ENCODE measurements at regions not wholly inside any gene's neighbourhood (a gene's known extent, or its start where the extent isn't known, plus 50 kb on each side); places are given as distances from the start of the nearest gene placed in this dataset.
A peak's percentile ranks its signal among the peaks of the same experiment; 100 is the strongest.

DNA sequence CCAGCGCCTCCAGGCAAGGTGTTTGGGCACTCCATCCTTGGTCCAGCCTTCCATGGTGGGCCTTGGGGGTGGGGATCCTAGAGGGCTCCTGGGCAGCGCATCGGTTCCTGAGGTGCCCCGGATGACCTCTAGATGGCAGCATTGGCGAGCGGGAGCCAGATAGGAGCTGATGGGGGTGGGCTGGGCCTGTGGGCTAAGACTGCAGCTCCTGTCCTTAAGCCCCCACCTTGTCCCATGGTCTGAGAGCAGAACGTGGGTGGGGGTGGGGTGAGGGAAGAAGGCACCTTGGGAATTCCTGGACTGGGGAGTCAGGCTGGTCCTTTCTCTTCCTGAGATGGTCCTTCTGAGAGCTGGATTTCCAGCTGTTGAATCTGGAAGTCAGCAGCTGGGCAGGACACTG lies 93.4 kb upstream of the CSF3R start:
- WGBS, 2 donors, result 0 to 1% methylated on average over 5 to 7 of the region's 7 CpGs
- no peaks in the 10 kb centered on the region for H3K36me3 ChIP-seq
- H3K27me3 ChIP-seq, result no peaks in the 10 kb centered on the region
- intact Hi-C loops (cut with DNase I), result no loop called here
- no peak for TF ChIP-seq POLR2A (IDR thresholded peaks at IDR 0.05)
- TF ChIP-seq, protein P1, sequence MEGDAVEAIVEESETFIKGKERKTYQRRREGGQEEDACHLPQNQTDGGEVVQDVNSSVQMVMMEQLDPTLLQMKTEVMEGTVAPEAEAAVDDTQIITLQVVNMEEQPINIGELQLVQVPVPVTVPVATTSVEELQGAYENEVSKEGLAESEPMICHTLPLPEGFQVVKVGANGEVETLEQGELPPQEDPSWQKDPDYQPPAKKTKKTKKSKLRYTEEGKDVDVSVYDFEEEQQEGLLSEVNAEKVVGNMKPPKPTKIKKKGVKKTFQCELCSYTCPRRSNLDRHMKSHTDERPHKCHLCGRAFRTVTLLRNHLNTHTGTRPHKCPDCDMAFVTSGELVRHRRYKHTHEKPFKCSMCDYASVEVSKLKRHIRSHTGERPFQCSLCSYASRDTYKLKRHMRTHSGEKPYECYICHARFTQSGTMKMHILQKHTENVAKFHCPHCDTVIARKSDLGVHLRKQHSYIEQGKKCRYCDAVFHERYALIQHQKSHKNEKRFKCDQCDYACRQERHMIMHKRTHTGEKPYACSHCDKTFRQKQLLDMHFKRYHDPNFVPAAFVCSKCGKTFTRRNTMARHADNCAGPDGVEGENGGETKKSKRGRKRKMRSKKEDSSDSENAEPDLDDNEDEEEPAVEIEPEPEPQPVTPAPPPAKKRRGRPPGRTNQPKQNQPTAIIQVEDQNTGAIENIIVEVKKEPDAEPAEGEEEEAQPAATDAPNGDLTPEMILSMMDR (IDR thresholded peaks at IDR 0.05), result peak in 5 of 6 experiments; percentile 38 to 90 (median 61)
- DNase-seq, result peak; percentile 44 to 49
- H3K4me3 ChIP-seq (replicated peaks in 1 of 3), result no peak overlapping the region
- no peaks in the 10 kb centered on the region for H3K9me3 ChIP-seq
- no peaks in the 10 kb centered on the region for H3K4me1 ChIP-seq
- no peak overlapping the region for H3K27ac ChIP-seq

DNA sequence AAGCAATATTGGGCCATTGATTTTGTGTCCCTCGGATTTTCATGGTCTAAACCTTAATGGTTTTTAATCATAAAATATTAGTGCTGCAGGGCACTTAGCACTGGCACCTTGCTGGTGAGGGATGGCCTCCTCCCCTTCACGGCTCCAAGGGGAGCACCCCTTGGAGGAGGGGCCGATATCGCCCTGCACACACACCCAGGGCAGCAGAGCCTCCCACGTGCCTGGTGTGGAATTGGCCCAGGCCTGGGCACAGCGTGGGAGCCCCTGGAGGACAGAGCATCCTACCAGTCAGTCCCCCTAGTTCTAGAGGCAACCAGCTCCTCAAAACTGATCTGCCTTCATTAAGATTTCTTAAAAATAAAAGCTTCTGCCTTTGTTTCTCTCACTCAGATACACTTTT lies 90.7 kb upstream of the CSF3R start:
- no peak for DNase-seq
- Histone ChIP-seq H3K4me3 (replicated peaks in 1 of 3) (no peak overlapping the region), H3K36me3 (no peaks in the 10 kb centered on the region), H3K27ac (no peak overlapping the region), H3K4me1 (no peaks in the 10 kb centered on the region), H3K9me3 (no peaks in the 10 kb centered on the region), H3K27me3 (no peaks in the 10 kb centered on the region)
- intact Hi-C loops (cut with DNase I), result no loop called here
- TF ChIP-seq, protein P1 (IDR thresholded peaks at IDR 0.05), result no peak
- no peak for TF ChIP-seq POLR2A (IDR thresholded peaks at IDR 0.05)
- WGBS, 2 donors, result 59 to 67% methylated on average over 6 of the region's 6 CpGs

- H3K27me3 ChIP-seq, result no peaks in the 10 kb centered on the region
- no peaks in the 10 kb centered on the region for H3K36me3 ChIP-seq
- TF ChIP-seq, protein P1 (IDR thresholded peaks at IDR 0.05), result no peak
- TF ChIP-seq POLR2A (IDR thresholded peaks at IDR 0.05), result no peak
- H3K4me3 ChIP-seq (replicated peaks in 1 of 3), result no peak overlapping the region
- H3K9me3 ChIP-seq, result no peaks in the 10 kb centered on the region
- H3K4me1 ChIP-seq, result no peaks in the 10 kb centered on the region
- WGBS, 2 donors, result 45 to 48% methylated on average over 11 of the region's 11 CpGs
- DNase-seq, result no peak
- intact Hi-C loops (cut with DNase I), result no loop called here
- H3K27ac ChIP-seq, result no peak overlapping the region
These were observed 90.2 kb upstream of the CSF3R start for GRCh38 chr1:36572906-36573305.

GRCh38 chr1:36572142-36572715 lies 89.5 kb upstream of the CSF3R start:
- H3K27ac ChIP-seq, result no peak overlapping the region
- H3K9me3 ChIP-seq, result no peaks in the 10 kb centered on the region
- no peak overlapping the region for H3K4me3 ChIP-seq (replicated peaks in 1 of 3)
- no peaks in the 10 kb centered on the region for H3K4me1 ChIP-seq
- TF ChIP-seq, protein P1 (IDR thresholded peaks at IDR 0.05), result no peak
- no peak for TF ChIP-seq POLR2A (IDR thresholded peaks at IDR 0.05)
- intact Hi-C loops (cut with DNase I), result no loop called here
- no peaks in the 10 kb centered on the region for H3K27me3 ChIP-seq
- WGBS, 2 donors, result 48 to 49% methylated on average over 15 of the region's 15 CpGs
- H3K36me3 ChIP-seq, result no peaks in the 10 kb centered on the region
- DNase-seq, result no peak

GRCh38 chr1:36571106-36571505 lies 88.4 kb upstream of the CSF3R start:
- TF ChIP-seq, protein P1 (IDR thresholded peaks at IDR 0.05), result no peak
- no peak for TF ChIP-seq POLR2A (IDR thresholded peaks at IDR 0.05)
- 59 to 68% methylated on average over 1 of the region's 1 CpG for WGBS, 2 donors
- intact Hi-C loops (cut with DNase I), result no loop called here
- Histone ChIP-seq H3K4me1 (no peaks in the 10 kb centered on the region), H3K36me3 (no peaks in the 10 kb centered on the region), H3K27me3 (no peaks in the 10 kb centered on the region), H3K4me3 (replicated peaks in 1 of 3) (no peak overlapping the region), H3K9me3 (no peaks in the 10 kb centered on the region), H3K27ac (no peak overlapping the region)
- no peak for DNase-seq
